GM21528 (cell line): ENCODE measurements at regions not wholly inside any gene's neighbourhood (a gene's known extent, or its start where the extent isn't known, plus 50 kb on each side); places are given as distances from the start of the nearest gene placed in this dataset.
"Not testable (repeated sequence)": the region's sequence is repeated elsewhere in the genome, so short reads cannot be mapped to it uniquely, and the experiment has no call there.

Source experiments
- ATAC-seq: cut with Tn5 transposase; IDR thresholded peaks from one replicate; pipeline ENCODE4 v1.9.1; 2021; ENCODE audit warnings: mild to moderate bottlenecking, moderate library complexity; ENCODE audit not compliant: unreplicated experiment, low FRiP score

DNA sequence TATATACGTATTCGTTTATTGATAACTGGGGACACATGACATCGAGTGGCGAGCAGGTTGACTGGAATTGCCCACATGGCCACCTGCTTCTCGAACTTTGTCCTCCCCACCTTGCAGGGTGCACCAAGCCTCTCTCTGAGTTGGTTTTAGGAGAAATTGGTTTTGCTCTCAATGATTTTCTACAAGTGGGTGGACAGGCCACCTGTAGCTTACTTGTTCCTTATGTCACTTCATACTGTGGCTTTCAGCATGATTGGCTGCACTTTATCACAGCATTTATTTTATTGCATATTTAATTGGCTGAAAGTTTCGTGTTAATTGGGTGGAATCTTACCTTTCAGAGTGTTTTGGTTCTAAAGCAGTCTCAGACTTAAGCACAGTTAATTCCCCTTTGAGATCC lies 215.6 kb upstream of the SHH start:
- no peak for ATAC-seq

DNA sequence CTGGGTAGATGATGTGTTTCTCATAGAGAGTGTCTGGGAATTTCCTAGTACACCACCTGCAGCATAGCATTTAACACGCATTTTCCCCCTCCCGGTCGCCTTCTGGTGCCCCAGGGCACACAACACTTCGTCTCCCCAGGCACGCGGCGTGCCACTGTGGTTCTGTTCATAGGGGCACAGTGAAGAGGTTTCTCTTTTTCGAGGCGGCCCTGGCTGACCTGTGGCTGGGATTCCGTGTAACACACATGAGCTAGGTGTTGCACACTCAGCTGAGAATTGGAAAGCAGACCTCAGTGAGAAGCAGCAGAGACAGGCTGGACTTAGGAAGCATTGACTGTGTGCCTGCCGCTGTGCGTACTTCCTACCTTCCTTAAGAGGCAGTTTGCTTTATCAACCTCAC lies 214.3 kb upstream of the SHH start:
- ATAC-seq = no peak

DNA sequence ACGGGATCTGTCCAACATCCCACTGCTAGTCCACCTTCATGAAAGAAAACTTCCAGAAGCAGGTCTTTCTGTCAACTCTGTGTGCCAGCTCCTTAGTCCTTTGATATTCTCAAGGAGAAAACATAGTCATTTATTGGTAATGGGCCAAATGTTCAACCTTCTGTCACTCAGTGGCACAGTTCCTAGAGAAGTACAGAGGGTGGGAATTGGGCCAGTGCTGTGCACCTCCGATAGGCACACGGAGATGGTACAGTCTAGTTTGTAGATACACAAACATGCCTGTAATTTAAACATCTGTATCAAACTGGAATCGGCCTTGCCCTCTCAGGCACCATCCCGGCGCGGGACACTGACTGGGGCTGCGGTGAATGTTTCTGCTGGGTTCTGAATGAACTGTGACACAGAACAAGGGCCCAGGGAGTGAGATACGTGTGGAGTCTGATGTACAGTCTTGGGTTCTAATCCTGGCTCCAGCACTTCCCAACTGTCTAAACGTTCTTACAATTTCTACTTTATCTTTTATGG lies 213.9 kb upstream of the SHH start:
- no peak for ATAC-seq

DNA sequence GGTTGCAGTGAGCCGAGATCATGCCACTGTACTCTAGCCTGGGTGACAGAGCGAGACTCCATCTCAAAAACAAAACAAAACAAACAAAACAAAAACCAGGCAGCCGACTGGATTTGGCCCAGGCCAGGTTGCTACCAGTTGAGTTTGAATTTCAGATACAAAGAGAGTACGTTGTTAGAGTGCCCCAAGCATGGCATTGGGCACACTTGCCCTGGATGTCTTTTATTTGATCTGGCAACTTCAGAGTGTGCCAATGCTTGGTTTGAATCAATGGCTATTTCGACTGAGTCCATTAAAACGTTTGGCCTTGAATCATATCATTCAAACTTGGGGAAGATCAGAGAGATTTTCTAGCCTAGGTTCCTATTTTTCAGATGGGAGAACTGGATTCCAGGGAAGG lies 213.4 kb upstream of the SHH start:
- ATAC-seq = no peak

DNA sequence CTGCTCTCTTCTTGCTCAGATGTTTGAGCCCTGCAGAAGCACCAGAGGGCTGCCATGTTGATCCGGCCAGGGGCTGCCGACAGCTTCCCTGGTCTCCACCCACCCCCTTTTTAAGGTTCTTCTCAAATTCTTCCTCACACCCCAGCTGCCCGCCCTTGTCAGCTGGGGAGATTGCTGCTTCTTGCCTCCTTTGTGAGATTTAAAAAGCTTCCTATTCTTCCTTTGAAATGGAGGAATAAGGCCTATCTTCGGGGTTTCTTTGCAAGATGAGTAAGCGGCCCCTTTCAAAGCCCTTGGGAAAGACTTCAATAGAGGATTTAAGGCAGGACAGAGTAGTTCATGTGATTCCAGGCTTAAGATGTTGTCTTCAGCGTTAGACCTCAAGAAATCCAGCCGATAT lies 211.9 kb upstream of the SHH start:
- no peak for ATAC-seq

DNA sequence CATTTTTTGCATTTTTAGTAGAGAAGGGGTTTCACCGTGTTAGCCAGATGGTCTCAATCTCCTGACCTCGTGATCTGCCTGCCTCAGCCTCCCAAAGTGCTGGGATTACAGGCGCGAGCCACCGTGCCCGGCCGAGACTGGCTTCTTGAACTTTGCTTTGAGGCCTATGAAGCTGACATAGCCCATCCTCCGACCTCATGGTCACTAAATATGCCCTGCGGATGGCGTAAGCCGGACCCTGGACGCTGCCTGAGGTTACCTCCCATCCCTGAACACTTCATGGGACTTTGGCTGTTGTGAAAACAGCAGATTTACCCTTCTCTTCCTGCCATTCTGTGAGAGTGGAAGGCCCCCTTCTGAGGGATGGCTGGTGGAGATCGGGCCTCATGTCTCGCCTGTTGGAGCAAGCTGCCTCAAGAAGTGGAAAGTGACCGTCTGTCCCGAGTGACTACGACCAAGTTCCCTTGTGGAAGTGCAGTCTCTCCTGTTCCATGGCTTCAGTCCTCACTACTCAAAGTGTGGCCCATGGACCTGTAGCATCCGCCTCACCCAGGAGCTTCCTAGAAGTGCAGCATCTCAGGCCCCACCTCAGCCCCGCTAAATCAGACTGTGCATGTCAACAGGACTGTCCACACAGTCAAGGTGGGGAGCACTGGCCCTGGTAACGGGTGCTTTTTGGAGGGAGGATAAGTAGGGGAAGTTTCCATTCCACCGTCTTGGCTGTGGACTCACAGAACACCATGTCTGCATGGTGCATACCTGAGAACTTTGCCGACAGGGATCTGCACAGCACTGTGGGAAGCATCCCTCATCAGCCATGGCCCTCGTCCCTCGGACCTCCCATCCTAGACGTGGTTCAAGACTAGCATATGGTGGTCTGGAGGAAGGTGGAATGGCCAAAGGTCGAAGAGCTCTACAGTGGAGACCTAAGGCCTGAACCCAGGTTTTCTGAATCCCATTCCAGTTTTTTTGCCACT lies 210.5 kb upstream of the SHH start:
- no peak for ATAC-seq

- ATAC-seq = no peak
These were observed 209.2 kb upstream of the SHH start for GRCh38 chr7:156021471-156021870.

GRCh38 chr7:156020566-156020965 lies 208.3 kb upstream of the SHH start:
- ATAC-seq = no peak

DNA sequence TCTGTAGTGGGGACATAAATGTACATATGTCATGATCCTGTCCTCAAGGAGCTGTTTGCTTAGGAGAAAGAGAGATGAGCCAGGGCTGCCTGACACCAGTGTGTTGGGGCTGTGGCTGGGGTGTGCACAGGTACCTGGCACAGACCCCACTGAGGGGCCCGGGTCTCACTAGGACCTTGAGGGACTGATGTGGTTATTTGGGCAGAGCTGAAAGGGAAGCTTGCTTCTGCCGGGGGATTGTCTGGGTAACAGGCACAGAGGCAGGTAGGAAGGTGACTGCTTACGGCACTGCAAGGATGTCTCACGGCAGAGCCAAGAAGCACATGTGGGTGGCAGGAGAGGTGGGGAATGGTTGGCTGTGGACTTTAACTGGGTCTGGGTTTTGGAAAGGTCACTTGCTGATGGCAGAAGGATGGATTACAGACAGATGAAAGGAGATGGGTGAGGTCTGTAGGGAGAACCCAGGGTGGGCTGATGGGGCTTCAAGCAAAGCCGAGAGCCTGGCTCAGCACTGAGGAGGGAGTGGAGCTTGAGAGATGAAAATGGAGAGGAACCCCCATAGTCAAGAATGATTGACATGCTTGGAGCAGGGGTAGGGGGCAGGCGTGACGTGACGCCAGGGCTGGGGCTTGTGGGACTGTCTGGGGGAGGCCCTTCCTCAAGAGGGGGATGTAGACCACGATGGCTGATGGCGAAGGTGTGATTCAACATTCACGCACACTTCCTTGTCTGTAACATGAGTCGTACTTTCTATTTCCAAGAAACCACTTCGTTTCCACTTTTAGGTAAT lies 207.7 kb upstream of the SHH start:
- no peak for ATAC-seq

DNA sequence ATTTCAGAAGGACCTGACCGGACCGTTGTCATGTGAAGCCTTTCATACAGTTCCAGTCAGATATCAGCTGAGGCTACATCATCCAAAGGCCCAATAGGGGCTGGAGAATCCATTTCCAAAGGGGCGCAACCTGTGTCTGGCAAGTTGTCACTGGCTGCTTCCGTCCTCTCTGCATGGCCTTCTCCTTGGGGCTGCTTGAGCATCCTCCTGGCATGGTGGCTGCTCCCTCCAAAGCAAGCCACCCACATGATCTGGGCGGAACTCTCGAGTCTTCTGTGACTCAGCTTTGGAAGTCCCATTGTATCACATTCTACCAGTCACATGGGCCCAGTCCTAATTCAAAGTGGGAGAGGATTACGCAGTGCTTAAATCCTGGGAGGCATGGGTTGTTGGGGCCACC lies 207.0 kb upstream of the SHH start:
- ATAC-seq = no peak

GRCh38 chr7:156017916-156018700 lies 205.8 kb upstream of the SHH start:
- no peak for ATAC-seq

GRCh38 chr7:156017431-156017830 lies 205.2 kb upstream of the SHH start:
- ATAC-seq = no peak

DNA sequence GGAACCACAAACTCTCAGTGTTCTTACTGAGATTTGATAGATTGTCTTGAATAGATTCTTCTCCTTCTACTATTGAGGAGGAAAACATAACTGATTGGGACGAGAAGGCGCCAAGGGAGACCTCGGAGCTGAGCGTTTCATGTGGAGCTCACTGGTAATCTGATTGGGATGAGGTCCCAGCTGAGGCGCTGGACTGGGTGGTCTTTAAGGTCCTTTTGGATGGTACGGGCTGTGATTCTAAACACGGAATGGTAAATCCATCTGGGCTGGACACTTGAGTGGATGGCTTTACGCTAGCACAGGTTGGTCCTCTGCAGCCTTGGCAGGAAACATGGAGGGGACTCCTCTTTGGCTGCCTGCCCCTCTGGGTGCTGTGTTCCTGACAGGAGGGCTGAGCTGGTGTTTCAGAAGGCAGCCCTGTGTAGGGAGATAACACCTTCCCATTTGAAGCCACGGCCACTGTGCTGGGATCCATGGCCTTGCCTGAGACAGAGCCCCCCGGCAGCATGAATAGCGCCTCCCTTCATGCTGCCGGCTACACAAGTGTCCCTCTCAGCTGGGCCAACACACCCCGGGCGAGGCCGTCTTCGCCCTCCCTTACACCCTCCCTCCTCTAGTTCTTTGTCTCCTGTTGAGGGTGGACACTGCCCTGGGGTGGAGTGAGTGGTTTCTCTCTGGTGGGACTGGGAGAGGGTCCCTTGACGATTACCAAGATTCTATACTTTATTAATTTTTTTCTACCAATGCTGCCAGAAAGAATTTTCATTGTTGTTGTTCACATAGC lies 203.2 kb upstream of the SHH start:
- no peak for ATAC-seq

- ATAC-seq = no peak
These were observed 202.5 kb upstream of the SHH start for GRCh38 chr7:156014808-156015207.

- ATAC-seq = no peak
These were observed 201.9 kb upstream of the SHH start for GRCh38 chr7:156014201-156014600.

DNA sequence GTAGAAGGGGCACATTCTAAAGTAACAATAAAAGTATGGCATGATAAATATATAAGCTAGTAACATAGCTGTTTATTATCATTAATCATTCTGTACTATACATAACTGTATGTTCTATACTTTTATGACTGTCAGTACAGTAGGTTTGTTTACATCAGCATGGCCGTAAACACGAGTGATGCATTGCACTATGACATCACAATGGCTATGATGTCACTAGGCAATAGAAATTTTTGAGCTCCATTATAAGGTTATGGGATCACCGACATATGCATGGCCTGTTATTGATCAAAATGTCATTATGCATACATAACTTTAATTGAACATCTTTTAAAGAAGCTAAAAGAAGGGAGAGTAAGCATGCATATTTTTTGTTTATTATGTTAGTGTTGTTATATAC lies 200.1 kb upstream of the SHH start:
- ATAC-seq = no peak

- ATAC-seq = no peak
These were observed 197.3 kb upstream of the SHH start for GRCh38 chr7:156009569-156009968.

DNA sequence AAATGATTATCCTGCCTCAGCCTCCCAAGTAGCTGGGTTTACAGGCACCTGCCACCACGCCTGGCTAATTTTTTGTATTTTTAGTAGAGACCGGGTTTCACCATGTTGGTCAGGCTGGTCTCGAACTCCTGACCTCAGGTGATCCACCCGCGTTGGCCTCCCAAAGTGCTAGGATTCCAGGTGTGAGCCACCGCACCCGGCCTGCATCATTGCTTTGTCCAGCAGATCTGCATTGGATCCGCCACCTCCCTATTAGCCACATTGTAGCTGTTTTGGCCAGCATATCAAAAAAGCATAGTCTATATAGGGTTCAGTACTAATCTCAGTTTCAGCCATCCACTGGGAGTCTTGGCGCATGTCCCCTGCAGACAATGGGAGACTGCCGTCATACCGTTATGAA lies 194.6 kb upstream of the SHH start:
- not testable (repeated sequence) for ATAC-seq

- no peak for ATAC-seq
These were observed 193.8 kb upstream of the SHH start for GRCh38 chr7:156006024-156006423.

- no peak for ATAC-seq
These were observed 193.0 kb upstream of the SHH start for GRCh38 chr7:156005202-156005691.
